ENCODE measurements at regions not wholly inside any gene's neighbourhood (a gene's known extent, or its start where the extent isn't known, plus 50 kb on each side); places are given as distances from the start of the nearest gene placed in this dataset.

DNA sequence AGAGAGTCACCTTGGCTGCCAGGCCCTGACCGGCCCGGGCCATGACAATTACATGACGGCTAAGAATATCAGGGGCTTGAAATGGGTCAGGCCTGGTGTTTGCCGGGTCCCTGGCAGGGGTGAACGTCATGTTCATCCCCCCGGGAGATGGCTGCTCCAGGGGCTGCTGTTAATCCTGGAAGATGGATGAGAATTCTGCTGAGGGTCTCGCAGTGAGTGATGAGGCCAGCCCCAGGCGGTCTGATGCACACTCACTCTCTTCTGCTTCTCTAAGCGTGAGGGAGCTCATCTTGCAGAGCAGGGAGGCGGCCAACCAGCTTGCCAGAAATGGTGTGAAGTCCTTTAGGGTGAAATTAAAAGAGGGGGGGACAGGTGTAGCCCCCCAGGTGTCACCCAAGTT, 101.3 kb upstream of the ANO1 start:
- DNase-seq, result no peak

DNA sequence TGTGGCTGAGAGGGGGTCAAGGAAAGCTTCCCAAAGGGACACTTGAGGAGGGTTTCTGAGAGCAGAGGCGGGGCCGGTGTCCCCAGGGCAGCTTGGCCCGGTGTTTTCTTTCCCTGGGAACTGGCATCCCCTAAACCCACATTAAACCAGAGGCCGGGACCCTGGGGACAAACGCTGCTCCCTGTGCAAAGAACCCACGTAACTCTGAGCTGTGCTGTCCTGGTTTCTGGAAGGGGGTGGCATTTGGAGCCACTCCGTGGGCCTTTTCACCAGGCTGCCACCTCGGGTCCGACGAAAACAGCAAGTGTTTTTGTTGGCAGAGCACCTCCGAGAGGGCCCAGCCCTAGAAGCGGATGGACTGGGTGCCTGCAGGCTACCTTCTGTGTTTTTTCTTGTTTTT, 100.2 kb upstream of the ANO1 start:
- DNase-seq, result no peak

DNA sequence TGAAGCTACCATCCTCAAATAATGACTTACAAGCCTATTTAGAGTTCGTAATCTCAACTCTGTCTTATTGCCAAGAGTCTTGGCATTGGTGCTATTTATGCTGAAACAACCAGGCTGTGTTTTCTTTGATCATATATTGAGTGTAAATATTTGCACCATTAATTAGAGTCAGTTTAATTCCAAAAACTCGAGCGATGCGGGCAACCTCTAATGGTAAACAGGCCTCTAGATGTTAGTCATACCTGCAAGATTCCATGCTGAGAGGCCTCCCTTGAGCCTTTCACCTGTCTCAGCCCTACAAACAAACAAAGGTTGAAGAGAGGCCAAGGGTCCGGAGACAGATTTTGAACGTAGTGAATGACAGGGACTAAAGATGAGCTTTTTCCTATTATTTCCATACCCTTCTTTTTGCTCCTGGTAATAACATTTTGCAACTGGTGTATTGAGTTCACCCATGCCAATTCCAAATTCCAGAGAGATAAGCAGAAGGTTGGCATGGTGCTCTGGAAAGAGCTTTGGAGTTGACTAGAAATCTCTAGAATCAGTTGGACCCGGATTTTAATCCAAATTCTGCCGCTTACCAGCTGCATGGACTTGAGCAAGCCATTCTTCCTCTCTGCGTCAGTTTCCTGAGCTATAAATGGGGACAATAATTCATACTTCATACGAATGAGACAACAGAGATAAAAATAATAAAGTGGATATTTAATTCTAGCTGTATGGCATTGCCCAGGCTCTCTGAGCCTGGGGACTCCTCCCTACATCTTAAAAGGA, 99.1 kb upstream of the ANO1 start:
- no peak for DNase-seq

DNA sequence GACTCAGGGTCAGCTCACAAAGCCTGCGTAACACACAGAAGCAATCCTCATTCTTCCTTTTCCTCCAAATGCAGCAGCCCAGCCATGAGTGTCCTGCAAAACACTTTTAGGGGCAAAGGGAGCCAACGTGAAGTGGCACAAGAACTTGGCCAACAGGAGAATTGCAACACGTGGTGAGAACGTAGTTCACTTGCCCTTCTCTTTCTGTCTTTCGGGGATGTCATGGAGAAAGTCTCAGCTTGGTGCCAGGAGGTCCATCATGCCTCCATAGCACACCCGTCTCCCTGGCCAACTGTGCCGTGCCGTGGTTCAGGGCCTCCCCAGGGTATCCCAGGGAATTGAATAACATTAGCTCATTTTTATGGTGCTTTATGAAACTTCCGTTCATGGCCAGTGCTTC, 98.5 kb upstream of the ANO1 start:
- DNase-seq, result no peak

DNA sequence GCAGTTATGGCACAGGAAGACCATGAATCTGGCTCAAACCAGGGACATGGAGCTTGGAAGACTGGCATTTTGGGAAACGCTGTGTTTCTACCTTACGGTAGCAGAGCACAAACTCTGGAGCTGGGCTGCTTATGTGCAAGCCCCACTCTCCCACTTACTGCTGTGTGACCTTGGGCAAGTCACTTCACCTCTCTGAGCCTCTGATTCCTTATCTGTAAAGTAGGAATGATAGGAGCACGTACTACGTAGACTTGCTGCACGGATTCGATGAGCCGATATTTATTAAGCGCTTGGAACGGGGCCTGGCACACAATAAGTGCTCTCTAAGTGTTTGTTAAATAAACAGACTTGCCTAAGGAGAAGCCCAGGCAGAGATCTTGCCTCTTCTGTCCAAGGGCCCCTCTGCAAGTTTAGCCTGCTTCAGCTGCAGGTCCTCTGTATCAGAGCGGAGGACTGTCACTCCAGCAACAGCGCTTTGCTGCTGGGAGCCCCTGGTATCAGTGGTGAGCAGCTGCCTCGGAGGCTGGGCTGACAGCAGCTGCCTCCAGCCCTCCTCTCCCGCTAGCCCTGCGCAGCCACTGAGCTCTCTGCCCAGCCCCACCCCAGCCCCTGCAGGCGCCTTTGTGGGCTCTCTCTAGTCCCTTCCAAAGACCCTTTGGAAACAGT, 96.9 kb upstream of the ANO1 start:
- no peak for DNase-seq

DNA sequence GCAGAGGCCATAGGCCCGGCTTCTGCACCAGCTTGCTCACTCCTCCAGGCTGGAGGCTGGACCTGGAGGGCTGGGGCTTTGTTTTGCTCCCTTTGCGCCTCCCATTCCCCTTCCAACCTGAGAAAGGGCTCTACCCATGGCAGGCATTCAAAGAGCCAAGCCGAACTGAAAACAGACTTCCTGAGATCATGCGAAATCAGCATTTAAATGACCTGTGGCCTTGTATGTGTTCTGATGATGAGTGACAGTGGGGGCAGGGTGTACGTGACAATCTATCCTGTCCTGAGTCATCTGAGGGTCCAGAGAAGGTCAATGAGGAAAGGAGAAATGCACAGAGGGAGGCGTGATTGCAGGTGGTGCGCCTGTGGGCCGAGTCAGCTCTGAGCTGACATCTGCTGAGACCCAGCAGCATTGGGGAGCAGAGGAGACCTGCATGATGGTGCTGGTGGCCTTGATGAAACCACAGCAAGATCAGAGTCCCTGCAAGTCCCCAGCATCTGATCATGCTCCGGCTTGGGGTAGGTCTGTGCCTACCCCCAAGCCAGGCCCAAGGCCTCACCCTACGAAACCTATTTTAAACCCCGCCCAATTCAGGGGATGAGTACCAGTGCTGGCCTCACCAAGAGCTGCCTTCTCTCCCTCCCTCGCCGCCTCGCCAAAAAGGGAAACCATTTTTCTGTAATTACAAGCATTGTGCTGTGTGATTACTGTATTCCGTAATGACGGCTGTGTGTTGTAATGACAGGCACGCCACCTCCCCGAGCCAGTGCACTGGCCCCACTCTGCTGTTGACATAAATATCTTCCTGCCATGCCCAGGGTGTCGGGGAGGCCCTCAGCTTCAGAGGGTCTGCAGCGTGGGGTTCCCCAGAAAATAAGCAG, 95.2 kb upstream of the ANO1 start:
- no peak for DNase-seq

DNA sequence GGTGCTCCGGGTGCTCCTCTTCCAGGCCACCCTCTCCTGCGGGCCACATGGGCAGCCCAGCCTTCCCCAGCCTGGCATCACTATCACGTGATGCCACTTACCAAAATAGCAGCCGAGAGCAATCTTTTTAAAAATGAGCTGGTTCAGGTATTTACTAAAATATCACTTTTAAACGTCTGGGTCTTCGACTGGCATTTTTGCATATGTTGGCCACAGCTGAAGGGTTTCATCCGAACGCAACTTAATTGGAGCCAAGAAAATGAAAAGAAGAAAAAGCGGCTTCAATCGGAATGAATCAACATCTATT, 94.6 kb upstream of the ANO1 start:
- no peak for DNase-seq

DNA sequence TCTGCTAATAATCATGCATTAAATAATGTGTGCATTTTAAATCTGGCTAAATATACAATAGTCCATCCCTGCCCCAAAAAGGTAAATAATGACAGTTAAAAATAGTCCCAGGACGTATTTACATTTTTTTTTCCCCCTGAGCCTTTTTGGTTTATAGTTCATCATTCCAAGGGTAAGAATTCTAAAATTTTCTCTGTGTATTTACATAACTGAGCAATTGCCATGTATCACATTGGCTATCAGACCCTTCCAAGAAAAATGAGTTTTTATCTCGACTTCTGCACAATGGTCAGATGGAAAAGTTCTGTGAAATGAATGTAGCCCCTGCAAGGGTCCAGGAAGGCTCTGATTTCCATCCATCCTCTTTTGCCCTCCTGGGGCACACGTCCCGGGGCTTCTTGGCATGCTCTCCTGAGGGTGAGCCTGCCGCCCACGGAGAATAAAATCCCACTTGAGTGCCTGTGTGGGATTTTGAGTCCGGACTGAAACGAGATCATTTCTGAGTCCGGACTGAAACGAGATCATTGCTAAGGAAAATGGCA, 94.1 kb upstream of the ANO1 start:
- no peak for DNase-seq

DNA sequence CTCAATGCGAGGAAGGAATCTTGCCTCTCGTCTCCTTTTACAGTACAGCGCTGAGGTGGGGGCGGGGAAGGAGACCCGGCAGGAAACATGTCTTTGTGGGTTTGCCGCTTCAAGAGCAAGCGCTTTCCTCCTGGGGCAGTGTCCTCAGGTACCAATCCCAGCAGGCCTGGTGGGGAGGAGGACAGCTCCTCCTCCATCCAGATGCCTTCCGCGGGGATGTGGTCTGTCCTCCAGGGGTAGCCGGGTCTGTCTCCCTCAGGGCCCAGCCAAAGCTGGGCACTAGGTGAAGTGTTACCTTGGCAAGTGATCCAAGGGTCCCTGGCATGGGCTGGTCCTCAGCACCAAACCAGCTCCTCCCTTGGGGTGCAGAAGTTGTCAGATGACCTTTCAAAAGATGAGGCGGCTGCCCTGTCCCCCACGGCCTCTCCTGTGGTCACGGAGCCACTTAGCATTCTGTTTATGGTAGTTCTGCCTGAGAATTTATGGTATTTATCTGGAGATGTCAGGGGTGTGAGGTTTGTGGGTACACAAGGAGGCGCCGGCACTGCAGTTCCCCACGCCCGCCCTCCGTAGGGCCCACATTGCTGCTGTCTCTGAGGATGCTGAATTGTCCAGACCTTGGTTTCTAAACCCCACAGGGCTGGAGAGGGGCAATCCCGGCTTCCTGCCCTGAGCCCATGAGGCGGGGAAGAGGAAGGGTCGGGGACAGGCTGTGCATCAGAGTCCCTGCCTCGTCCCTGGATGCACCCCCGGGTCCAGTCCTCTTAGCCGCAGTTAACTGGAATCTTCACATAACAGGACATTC, 93.5 kb upstream of the ANO1 start:
- DNase-seq, result no peak

DNA sequence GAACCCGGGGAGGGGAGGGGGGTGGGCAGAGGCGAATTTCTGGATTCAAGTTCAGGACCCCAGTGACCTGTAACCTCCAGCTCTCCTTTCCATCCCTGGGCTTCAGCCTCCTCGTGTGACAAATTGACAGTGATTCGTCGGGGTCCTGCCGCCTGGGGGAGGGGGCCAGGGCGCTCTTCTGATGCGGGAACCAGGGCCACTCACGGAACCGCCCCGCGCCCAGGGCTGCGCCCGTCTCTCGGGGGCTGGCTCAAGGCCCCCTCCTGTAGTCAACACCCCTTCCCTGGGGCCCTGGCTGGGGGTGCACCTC, 92.8 kb upstream of the ANO1 start:
- no peak for DNase-seq

DNA sequence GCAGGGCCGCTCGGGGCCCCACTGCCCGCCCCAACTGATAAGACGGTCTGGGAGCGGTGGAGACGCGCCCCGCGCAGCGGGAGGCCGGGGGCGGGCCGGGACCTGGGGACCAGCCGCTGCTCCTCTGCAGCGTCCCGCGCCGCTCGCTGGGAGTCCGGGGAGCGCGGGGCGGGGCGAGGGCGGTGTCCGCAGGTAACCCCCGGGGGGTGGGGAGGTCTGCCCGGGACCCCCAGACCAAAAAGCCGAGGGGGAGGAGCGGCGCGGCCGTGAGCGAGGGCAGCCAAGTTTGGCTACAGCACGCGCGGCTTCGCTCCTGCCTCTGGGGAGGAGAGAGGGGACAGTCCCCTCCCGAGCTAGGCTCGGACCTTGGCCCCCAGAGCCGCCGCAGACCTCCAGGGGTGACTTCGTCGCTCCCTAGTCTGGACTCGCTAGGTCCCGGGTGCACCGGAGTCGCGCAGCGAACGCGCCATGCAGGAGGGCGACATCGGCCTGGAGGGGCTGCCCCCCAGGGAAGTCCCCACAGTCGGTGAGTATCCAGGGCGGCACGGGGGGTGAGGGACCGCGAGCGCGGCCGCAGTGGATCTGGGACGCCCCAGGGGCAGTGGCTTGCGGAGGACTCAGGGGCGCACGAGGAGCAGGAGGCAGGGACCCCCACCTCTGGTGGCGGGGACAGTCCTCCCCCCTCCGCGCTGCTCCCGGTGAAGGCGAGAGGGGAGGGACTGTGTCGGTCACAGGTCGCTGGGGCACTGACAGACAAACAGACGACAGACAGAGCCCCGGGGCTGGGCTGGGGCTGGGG, 92.3 kb upstream of the ANO1 start:
- no peak for DNase-seq

DNA sequence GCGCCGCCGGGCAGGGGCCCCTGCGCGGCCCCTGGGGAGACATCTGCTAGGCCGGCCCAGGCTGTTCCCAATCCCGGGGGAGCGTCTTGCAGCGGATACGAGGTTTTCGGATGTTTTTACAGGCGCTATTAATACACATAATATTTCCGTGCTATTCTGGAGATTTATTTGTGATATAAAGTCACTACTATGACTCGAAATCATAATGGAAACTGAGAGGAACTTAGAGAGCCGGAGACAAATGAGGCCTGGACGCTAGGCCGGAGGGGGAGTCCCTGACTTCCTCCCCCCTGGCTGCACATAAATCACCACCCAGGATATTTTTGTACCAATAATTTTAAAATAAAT, 91.7 kb upstream of the ANO1 start:
- no peak for DNase-seq

DNA sequence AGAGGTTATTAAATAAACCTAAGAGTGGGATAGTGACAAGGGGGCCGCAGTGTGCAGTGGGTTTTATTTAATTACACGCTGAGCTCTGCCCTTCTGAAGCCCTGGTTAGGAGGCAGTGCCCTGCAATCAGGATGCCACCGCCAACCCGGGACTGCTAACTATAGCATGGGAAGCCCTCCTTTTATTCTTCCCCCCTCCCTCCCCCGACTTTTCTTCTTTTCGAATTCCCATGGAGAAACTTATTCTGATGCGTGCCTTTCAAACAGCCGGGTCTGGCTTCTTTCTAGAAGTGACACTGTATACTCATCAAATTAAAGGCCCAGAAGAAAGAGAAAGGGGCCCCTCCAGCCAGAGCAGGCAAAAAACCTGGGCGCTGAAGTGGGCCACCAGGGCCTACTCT, 91.3 kb upstream of the ANO1 start:
- no peak for DNase-seq

DNA sequence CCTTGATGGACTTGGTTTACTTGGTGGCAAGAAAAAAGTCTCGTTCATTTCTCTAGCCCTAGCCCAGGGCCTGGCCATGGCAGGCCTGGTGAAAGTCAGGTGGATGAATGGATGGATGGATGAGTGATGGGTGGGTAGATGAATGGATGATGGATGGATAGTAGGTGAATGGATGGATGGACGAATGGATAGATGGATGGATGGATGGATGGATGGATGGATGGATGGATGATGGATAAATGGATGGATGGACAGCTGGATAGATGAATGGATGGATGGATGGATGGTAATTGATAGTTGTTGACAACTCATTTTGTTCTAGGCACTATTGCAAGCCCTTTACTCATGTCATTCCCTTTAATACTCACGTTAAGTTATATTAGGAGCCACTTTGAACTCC, 86.1 kb upstream of the ANO1 start:
- no peak for DNase-seq

DNA sequence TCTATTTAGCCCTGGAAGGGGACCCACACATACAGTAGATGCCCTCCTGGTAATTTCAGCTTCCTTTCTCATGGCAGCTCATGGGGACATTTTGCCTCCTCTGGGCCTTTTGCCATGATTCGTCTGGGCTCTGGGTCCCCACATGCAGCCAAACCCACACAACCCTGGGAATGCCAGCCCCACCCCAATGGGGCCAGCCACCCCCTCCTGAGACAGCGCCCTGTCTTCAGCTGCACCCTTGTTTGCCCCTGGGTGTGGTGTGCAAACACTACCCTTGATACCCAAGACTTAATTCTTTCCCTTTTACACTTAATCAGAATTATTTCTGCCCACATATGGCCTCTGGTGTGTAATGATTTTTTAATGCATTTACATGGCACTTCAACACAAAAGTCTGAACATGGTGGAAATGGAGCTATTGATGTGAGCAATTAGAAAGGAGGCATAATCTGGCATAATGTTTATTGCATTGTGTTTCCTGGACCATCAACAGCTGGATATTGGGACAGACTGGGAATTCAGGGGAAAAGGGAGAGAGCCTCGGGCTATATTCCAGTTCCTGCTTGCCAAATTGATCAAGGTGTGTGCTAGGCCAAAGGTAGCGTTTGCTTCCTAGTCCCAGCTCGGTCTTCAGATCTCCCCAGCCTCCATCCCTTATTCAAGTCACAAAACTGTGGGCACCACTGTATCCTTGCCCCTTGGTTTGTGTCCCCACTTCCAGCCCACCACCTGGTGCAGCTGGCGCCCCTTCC, 85.0 kb upstream of the ANO1 start:
- DNase-seq, result no peak

DNA sequence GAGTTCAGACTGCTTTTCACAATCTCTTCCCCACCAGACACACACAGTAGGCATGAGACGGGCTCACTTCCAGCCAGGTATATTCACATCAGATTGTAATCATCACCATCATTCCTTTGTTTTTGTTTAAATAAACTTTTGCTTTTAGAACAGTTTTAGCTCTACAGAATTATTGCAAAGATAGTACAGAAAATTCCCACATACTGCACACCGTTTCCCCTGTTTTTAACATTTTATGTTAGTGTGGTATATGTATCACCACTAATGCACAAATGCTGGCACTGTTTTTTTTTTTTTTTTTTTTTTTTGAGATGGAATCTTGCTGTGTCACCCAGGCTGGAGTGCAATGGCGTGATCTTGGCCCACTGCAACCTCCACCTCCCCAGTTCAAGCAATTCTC, 83.3 kb upstream of the ANO1 start:
- no peak for DNase-seq

DNA sequence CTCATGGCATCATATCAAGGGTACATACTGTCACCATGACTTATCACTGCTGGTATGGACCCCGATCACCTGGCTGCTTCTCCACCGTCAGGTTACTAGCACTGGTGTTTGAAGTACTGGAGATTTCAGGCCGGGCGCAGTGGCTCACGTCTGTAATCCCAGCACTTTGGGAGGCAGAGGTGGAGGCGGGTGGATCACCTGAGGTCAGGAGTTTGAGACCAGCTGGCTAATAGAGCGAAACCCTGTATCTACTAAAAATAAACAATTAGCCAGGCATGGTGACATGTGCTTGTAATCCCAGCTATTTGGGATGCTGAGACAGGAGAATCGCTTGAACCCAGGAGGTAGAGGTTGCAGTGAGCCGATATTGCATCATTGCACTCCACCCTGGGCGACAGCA, 82.4 kb upstream of the ANO1 start:
- no peak for DNase-seq

DNA sequence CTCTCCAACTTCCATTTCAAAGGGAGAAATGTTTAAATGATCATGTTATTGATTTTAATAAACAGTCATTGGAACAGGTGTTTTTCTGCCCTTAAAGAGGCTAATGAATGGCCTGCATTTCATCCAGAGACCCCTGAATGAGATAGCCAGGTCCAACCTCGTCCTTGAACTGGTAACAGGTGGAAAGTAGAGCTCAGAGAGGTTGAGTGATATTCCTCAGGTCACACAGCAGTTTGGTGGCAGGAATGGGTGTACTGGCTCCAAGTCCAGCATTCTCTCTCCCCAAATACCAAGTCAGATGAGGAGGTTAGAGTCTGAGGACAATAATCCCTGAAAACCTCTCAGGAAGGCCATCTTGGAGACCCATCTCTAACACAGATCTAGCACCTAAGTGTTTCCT, 81.7 kb upstream of the ANO1 start:
- no peak for DNase-seq

DNA sequence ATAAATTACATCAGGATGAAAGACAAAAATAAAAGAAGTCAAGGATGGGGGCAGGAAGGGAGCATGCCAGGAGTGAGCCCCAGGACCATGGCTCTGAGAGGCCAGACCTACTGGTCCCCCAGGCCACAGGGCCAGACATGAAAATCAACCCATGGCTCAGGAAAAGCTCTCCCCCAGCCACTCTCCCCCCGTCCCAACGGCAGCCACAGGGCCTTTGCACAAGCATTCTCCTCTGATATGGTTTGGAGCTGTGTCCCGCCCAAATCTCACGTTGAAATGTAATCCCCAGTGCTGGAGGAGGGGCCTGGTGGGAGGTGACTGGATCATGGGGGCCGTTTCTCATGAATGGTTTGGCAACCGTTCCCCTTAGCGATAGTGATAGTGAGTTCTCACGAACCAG, 80.8 kb upstream of the ANO1 start:
- DNase-seq, result no peak

DNA sequence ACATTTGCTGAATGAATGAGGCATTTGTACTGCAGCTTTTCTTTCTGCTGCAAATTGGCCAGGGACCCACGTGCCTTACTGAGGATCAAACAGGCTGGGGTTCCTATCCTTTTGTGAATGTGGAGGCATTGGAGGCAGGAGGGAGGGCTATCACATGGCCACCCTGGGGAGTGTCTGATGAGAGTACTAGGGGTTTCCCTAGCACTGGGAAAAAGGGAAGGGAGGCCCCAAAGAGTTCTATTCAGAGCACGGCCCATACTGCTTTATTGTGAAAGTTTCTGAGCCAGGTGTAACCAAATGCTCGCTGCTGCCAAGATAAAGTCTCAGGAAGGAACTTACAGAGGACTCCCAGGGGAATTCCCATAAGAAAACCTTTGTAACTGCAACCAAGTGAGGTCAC, 78.4 kb upstream of the ANO1 start:
- no peak for DNase-seq

DNA sequence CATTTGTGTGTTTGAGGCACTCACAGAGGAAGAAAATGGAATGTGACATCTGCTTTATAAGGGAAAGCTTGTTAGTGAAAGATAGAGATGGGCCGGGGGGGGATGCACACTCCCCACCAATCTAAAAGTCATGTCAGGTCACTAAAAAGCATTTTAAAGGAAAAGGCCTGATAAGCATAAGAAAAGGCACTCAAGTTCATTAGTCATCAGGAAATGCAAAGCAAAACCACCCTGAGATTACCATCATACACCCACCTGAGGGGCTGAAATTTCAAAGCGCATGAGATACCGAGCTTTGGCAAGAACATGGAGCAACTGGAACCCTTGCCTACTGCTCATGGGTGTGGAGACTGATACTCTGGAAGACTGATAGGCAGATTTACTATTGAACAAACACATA, 77.9 kb upstream of the ANO1 start:
- DNase-seq, result no peak

DNA sequence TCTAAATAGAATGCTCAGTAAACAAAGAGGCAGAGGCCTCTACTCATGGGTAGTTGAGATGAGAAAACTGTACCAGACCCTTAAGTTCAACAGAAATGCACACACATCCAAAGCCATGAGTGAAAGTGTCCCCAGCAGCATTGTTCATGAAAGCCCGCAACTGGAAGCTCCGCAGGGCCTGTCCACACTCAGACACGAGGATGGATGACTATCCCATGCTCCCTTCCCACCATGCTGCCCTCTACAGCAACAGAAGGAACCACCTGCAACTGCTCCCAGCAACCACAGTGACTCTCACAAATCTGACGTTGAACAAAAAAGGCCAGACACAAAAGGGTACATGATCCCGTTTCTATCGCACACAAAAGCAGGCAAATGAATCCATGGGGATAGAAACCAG, 76.9 kb upstream of the ANO1 start:
- DNase-seq, result no peak

Data from activated CD4-positive, alpha-beta T cell treated with anti-CD3 and anti-CD28 coated beads, Interleukin-2, amount 50 U/mL, for 4 hours (primary cell).